HG03521 (cell line): ENCODE measurements at regions not wholly inside any gene's neighbourhood (a gene's known extent, or its start where the extent isn't known, plus 50 kb on each side); places are given as distances from the start of the nearest gene placed in this dataset.
"Not testable (repeated sequence)": the region's sequence is repeated elsewhere in the genome, so short reads cannot be mapped to it uniquely, and the experiment has no call there.

Experiments
- ATAC-seq: cut with Tn5 transposase; IDR thresholded peaks from one replicate; pipeline ENCODE4 v1.9.1; 2021; ENCODE audit warnings: mild to moderate bottlenecking, moderate library complexity; ENCODE audit not compliant: unreplicated experiment

DNA sequence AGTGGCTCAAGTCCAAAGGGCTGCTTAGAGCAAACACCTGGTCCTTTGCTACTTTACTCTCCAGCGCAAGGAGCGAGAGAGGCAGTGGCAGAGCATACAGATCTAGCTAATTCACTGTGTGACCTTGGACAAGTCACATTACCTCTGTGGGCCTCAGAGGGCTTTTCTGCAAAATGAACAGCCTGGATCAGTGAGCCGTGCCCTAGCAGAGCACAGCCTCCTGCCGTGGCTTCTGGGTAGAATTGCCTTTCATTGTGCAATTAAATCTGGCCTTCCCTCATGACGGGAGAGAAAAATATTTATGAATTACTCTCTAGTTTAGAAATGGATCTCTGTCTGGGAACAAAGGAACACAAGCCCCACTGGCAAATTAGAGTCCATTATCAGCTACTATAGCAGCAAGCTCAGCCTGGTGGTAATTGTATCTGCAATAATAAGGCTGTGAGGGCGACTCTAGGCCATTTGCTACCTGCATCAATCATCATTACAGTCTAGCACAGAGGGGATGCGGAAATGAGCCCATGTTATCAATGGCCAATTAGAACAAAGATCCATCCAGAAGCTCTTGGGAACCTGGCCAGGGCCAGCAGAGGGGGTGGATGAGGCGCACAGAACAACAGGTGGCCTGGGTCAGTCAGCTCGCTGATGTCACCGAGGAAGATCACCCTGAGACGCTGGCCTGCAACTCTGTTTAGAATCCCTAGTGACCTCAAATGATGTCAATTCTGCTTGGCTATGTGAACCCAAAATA is 114.2 kb upstream of the LY86 start:
- ATAC-seq: no peak

GRCh38 chr6:6479785-6480184 is 108.7 kb upstream of the LY86 start:
- no peak for ATAC-seq

- ATAC-seq: no peak
Measured at GRCh38 chr6:6482256-6482655, 106.3 kb upstream of the LY86 start.

DNA sequence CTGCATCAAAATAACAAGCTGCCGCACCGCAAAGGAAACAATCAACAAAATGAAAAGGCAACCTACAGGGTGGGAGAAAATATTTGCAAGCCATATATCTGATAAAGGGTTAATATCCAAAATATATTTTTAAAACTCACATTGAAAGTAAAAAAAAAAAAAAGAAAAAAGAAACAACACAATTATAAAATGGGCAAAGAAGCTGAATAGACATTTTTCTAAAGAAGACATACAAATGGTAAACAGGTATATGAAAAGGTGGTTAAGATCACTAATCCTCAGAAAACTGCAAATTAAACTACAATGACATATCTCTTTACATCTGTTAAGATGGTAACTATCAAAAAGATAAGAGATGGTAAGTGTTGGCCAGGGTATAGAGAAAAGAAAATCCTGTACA is 105.4 kb upstream of the LY86 start:
- no peak for ATAC-seq

GRCh38 chr6:6483733-6484132 is 104.8 kb upstream of the LY86 start:
- ATAC-seq: no peak

- ATAC-seq: no peak
Measured at GRCh38 chr6:6484681-6485080, 103.8 kb upstream of the LY86 start.

DNA sequence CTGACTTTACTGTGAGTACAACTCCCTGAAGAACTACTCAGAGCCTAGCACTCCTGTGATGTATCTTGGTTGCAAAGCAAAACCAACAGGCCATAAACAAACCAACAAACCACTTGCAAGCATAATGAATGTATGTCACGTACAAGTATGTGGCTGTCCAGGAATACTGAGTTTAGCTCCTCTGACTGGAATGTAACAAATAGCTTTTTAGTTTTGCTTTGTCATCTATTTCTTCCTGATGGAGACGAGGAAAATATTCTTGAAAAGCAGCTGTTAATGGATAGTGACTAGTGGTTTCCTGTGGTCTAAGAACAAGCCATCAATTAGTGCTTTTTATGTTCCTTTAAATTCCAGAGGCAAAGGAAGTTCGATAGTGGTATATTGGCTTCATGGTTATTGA is 101.9 kb upstream of the LY86 start:
- ATAC-seq: no peak

- no peak for ATAC-seq
Measured at GRCh38 chr6:6491761-6492160, 96.8 kb upstream of the LY86 start.

DNA sequence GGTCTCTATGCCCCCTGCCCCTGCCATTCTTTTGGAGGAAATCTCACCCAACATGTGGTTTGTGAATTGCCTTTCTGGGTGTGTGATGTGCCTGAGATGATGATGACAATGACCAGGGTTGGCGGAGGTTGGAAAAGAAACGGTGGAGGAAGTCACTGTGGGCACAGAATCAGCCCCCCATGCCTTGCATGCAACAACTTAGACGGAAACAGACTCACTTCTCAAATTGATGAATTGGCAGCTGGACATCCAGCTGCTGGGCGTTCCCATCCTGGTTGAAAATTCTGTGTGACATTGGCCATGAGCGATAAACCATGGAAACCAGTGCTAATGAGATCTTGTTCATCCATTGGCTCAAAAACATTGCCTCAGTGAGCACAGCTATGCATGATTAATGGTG is 95.8 kb upstream of the LY86 start:
- no peak for ATAC-seq

DNA sequence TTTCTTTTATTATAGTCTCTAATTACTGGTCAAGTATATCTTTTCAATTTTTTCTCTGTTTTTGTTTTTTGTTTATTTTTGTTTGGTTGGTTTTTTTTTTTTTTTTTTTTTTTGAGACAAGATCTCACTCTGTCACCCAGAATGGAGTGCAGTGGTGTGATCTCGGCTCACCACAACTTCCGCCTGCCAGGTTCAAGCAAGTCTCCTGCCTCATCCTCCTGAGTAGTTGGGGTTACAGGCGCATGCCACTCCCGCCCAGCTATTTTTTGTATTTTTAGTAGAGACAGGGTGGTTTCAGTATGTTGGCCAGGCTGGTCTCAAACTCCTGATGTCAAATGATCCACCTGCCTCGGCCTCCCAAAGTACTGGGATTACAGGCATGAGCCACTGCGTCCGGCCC is 94.4 kb upstream of the LY86 start:
- not testable (repeated sequence) for ATAC-seq

- ATAC-seq: peak; percentile 58
Measured at GRCh38 chr6:6494677-6495076, 93.8 kb upstream of the LY86 start.

- ATAC-seq: no peak
Measured at GRCh38 chr6:6495851-6496250, 92.7 kb upstream of the LY86 start.

GRCh38 chr6:6497541-6497940 is 91.0 kb upstream of the LY86 start:
- ATAC-seq: no peak

GRCh38 chr6:6497976-6498375 is 90.5 kb upstream of the LY86 start:
- ATAC-seq: no peak

- no peak for ATAC-seq
Measured at GRCh38 chr6:6503191-6503590, 85.3 kb upstream of the LY86 start.

DNA sequence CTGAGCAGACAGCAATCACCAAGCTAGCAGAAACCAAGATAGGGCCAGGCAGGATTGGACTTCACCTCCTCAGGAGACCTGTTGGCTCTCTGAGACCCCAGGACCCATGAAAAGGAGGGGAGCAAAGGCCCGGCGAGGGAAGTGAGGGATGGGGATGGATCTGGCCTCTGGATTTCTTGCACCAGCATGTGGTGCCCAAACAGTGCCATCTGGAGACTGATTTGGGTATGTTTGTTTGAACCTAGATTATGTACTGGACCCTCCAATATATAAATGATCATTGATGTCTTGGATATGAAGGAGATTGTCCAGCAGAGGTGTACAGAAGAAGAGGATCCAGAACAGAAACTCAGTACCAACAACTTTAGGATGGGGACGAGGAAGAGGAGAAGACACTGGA is 83.4 kb upstream of the LY86 start:
- no peak for ATAC-seq

DNA sequence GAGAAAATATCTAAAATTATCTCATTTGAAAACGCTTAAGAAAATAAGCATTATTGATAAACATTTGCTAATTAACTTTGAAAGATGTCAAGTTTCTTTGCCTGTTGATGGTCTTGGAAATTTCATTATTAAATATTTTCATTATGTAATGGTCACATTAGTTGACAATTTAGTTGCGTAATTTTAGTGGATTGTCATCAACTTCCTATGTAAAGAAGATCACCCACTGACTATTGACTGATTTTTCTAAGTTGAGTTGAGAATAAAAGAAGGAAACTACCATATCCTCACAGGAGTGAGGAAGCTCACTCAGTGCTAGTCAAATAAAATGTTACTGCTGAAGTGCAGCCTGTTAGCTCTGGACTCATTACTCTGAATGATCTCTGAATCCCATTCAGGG is 79.9 kb upstream of the LY86 start:
- ATAC-seq: no peak

DNA sequence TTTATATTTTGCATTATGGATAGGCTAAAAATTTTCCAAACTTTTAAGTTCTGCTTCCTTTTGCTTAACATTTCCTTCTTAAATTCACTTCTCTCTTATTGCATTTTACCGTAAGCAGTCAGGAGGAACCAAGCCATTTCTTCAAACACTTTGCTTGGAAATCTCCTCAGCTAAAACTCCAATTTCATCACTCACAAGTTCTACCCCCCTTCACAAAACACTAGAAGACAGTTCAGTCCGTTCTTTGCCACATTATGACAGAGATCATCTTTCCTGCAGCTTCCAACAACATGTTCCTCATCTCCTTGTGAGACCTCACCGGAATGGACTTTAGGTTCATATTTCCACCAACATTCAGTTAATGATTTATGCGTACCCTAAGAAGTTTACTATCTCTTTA is 79.2 kb upstream of the LY86 start:
- no peak for ATAC-seq

GRCh38 chr6:6512711-6513110 is 75.8 kb upstream of the LY86 start:
- no peak for ATAC-seq

DNA sequence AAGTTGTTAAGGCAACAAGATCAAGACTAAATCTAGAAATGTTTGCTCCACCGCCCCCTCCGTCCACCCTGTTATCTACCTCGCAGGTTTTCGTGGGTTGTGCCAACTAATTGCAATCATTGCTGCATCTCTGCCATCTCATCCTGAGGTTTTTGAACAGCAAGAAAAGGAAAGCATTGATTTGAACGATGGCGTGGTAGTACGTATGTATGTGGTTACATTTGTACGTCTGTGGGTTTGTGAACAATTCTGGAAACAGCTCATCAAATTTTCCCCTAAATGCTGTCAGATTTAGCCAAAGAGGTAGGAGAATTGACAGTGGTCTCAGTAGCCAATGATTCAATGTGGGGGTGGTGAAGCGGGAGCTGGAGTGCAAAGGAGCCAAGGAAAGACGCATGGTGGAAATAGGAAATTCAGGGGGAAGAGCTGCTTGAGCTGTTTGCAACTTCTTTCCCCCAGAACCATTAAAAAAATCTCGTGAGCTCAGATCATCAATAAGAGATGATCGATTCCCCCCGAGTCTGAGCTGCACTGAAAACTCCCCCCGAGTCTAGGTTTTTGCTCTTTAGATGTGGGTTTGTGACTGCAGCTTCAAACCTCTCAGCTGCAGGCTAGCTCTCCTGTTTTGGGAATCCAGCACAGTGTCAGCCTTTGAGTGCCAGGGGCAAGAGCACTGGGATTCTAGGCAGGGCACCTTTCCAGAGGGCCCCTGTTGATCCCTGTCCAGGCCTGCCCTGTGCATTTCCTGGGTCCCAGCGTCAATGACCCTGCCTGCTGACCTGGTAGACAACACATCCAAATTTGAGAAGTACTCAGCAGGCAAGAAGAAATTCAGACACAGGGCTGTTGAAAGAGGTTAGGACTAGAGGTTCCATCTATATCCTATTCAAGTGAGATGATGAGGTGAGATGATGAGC is 72.6 kb upstream of the LY86 start:
- no peak for ATAC-seq

DNA sequence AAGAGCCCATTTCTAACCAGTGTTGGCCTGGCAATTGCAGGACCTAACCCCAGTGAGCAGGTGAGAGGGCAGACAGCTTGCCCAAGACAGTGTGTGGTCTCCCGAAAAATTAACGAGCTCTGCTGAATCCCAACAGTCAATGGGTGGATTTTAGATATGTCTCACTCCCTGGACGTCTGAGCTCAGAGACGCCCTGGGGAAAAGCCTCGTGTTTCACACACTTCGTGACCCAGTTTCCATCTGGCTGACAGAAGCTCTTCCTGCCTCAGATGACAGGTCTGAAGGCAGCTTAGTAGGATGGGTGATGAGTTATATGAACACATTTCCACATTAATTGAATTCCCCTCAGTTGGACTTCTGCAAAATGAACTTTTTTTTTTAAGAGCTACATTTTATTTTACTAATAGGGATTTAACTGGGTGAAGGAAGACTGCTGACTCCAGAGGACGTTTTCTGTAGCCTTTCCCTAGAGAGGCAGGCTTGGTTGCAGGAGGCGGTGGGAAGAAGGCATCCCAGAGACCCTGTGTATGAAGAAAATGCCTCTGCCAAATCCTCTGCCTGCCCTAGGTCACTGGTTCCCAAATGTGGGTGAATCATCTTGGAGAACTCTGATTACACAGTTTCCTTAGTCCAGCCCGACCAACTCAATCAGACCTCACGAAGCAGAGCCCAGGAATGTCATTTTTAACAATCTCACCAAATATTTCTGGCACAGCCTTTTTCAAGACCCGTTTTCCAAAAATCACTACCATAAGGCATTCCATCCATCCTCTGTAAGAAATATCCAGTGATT is 71.7 kb upstream of the LY86 start:
- ATAC-seq: no peak
